Suprapubic skin (tissue), 4 donors: ENCODE measurements at regions not wholly inside any gene's neighbourhood (a gene's known extent, or its start where the extent isn't known, plus 50 kb on each side); places are given as distances from the start of the nearest gene placed in this dataset.
"Not testable (repeated sequence)": the region's sequence is repeated elsewhere in the genome, so short reads cannot be mapped to it uniquely, and the experiment has no call there.

Experiments used
- DNase-seq, 2 donors: peaks; one replicate each; pipeline ENCODE4 v3.0.0-alpha.2; 2019; ENCODE audit warnings: low spot score in 2 of 2
- H3K27ac ChIP-seq: fragments of 200-600 bp; sonication (generic); one replicate; pipeline ENCODE4 v1.5.1; 2019
- H3K27me3 ChIP-seq: fragments of 200-600 bp; sonication (generic); one replicate; pipeline ENCODE4 v1.5.1; 2019
- H3K36me3 ChIP-seq: fragments of 200-600 bp; sonication (generic); one replicate; pipeline ENCODE4 v1.5.1; 2019
- H3K4me1 ChIP-seq: fragments of 200-600 bp; sonication (generic); one replicate; pipeline ENCODE4 v1.5.1; 2019
- H3K4me3 ChIP-seq: fragments of 200-600 bp; sonication (generic); one replicate; pipeline ENCODE4 v1.5.1; 2019; ENCODE audit warnings: mild to moderate bottlenecking
- H3K9me3 ChIP-seq: fragments of 200-600 bp; sonication (generic); one replicate; pipeline ENCODE4 v1.5.1; 2019
- WGBS: methylation state at CpG from one replicate; pipeline ENCODE4 v1.1.5; 2018; 5-methylcytosine and 5-hydroxymethylcytosine counted together

DNA sequence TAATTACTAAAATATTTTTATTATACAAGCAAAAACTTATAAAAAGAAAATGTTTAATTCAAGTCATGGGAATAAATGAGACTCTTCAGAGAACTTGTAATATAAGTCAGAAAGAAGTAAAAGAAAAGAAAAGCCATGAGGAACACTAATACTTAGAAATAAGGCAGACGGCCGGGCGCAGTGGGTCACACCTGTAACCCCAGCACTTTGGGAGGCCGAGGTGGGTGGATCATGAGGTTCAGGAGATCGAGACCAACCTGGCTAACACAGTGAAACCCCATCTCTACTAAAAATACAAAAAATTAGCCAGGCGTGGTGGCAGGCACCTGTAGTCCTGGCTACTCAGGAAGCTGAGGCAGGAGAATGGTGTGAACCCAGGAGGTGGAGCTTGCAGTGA is 528.6 kb downstream of the IRS2 start:
- not testable (repeated sequence) for H3K27ac ChIP-seq, DNase-seq, H3K27me3 ChIP-seq, H3K9me3 ChIP-seq, H3K4me3 ChIP-seq, H3K36me3 ChIP-seq, H3K4me1 ChIP-seq
- WGBS = 93% methylated on average over 6 of the region's 6 CpGs
